Amygdala (tissue), 56 donors: ENCODE measurements at regions not wholly inside any gene's neighbourhood (a gene's known extent, or its start where the extent isn't known, plus 50 kb on each side); places are given as distances from the start of the nearest gene placed in this dataset.
"Not testable (repeated sequence)": the region's sequence is repeated elsewhere in the genome, so short reads cannot be mapped to it uniquely, and the experiment has no call there.

Experiments
- DNase-seq, 56 donors: peaks; one replicate each; lab custom pipeline; 2025; lab: John Stamatoyannopoulos, UW

DNA sequence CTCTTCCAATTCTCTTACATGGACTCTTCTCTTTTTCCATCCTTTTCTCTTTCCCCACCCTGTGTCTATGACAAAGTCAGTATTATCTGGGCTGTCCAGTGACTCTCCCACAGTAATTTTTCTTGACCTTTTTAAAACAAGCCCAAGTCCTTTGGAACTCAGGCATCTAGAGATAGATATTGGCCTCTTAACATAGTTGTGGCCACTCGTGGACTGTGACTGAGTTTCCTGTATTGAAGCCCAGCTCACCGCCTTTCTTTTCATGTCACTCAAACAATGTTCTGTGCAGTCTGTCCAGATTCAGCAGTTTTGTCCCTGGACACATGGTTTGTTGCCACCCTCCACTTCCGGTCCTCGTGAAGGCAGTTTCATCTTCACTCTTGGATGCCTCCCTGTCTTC, 110.9 kb upstream of the CDC14C start:
- DNase-seq: no peak

DNA sequence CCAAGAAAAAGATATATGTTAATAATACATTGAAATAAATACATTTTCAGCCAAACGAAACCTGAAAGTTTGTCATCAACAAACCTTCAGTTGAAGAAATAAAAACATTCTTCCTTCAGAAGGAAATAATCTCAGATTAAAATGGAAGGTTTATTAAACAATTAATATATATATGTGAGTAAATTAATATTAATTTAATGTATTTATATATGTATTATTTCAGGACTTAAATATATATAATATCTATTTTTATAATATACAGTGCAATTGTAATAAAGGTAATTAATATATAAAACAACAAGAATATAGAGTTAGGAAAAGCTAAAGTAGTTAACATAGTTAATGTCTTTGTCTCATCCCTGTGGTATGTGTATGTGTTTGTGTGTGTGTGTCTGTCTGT, 102.2 kb upstream of the CDC14C start:
- no peak for DNase-seq

DNA sequence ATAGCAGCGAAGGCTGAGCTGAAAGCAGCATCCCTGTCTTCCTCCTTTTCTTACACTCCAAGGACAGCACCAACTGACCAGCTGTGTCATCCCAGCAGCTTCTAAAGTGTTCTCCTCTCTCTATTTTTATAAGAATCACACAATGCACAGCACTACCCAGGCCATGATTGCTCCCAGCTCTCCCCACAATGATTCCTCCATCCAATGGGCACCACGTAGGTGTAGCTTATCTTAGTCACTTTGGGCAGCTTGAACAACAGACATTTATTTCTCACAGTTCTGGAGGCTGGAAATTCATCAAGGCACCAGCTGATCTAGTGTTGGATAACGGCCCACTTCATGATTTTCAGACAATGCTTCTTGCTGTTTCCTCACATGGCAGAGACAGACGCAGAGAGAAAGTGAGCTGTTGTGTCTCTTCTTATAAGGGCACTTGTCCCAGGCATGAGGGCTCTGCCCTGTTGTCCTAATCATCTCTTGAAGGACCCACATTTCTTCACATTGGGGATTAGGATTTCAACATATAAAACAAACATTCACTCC, 92.0 kb upstream of the CDC14C start:
- peak in 32 of 56 donors; percentile 3 to 67 (median 21) for DNase-seq

DNA sequence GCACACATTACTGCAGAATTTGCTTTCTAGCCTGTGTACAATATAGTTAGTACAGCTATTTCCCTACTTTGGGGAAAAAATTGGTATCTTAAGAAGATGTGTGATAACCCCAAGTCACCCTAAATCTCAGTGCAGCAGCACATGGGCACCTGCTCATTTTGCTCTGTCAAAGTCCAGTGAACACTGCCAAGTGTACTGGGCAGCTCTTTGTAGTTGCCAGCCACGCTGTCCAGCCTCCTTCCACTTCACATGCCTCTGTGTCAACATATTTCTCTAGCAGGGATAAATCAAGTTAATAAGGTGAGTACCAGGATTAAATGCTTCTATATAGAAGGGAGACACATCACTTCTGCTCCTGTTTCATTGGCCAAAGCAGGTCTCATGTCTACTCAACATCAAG, 87.1 kb upstream of the CDC14C start:
- no peak for DNase-seq

DNA sequence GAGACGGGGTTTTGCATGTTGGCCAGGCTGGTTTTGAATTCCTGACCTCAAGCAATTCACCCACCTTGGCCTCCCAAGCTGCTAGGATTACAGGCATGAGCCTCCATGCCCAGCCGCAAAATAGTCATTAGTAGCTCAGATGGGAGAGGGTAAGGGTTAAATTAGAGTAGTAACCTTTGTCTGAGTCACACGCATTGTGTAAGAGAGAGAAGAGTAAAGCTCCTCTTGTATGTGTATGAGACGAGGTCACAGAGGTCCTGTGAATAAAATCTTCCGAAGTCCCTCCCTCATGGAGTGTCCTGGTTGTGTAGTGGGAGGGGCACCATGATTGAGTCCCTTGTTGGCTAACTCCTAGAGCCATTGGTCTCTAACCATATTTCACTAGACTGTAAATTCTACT, 85.2 kb upstream of the CDC14C start:
- DNase-seq: no peak

DNA sequence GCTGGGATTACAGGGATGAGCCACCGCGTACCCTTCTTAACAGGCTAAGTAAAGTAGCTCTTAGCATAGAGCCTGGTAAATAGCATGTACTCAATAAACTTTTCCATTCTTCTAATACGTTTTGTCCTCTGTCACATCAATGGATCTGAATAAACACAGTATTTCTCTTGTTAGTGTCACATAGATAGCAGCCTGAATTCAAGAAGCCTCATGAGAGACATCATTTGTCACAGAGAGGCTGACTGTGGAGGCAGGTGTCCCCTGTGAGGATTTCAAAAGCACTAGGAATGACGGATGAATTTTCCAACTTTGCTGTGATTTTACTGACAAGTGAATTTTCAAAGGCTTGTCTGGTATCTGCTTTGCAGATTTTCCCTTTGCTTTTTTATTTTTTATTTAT, 82.6 kb upstream of the CDC14C start:
- no peak for DNase-seq

DNA sequence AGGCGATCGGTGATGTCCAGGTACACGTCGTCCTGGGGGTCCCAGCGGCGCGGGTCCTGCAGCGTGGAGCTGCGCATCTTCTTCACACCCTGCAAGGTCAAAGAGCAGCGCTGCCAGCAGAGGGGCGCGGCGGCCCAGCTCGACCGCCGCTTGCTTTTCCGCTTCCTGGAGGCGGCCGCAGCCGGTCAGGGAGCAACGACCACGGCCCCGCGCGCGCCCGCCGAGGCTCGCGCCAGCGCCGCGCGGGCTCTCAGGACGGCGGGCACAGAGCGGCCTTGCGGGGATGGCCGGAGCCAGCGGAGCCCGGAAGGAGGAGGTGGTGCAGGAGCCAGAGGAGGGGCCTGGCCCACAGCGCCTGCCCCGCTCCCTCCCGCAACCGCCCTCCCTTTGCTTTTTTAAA, 76.4 kb upstream of the CDC14C start:
- DNase-seq: no peak

DNA sequence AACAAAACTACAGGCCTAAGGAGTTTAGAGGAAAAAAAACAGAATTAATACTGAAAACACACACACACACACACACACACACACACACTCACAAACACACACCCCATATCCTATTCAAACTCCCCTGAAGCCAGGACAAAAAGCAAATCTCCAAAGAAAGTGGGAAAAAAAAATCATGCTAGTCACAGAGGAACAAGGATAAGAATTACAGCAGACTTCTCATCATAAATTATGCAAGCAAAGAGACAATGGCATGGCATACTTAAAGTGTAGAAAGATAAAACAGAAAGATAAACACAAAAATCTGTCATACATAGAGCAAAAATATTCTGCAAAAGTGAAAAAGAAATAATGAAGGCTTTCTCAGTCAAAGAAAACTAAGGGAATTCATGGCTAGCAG, 63.9 kb upstream of the CDC14C start:
- DNase-seq: not testable (repeated sequence)

DNA sequence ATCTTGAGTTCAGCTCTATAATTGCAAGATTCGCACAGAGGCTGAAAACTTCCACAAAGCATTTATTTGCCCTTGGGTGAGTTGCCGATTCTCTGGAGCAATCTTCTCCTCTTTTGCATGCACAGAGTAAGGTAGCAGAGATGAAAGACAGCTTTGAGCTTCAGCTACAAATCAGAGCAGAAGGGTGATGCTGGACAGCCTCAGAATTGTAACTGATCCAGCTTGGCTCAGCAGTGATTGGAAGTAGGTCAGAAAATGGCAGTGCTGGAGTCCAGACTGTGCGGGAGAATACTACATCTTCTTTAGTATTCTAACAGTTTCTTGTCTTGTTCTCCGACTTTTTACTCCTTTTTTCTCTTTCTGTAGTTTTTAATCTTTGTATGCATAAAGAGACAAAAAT, 55.4 kb upstream of the CDC14C start:
- peak in 19 of 56 donors; percentile 2 to 63 (median 23) for DNase-seq

DNA sequence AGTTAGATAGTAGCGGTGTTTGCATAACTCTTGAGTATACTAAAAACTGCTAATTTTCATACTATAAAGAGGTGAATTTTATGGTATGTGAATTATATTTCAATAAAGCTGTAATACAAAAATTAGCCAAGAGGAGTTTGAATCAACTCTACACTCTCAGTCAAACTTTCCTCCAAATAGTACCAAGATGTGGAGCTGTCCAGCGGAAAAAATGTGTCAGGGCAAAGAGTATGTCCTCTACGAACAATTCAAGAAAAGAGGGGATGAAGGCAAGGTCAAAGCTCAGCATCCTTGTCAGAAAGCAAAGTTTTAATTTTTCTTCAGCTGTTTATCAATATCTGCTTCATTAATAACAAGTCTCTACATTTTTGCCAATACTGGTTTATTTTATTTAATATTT, 51.8 kb upstream of the CDC14C start:
- DNase-seq: no peak
